HCT116 (cell line): ENCODE measurements at regions not wholly inside any gene's neighbourhood (a gene's known extent, or its start where the extent isn't known, plus 50 kb on each side); places are given as distances from the start of the nearest gene placed in this dataset.

ENCODE experiments used
- ATAC-seq: fragments of 200-7000 bp; cut with Tn5 transposase; 2 replicates; pipeline ENCODE4 v1.9.1; 2020; ENCODE audit warnings: mild to moderate bottlenecking, moderate library complexity
- BruUV-seq: library from RNA; stranded (reverse); fragments of 400-500 nt; replicated peaks from 2 replicates; lab custom pipeline; 2021; lab: Mats Ljungman, UMichigan
- CTCF ChIA-PET: fragments of 300-600 bp; sonication (Branson Sonifier 250); formaldehyde crosslinking; loops from one replicate; lab custom pipeline; 2021; ENCODE audit warnings: antibody characterized with exemption; lab: Charles Lee
- POLR2A ChIA-PET: fragments of 300-600, 350-600 bp; sonication (Branson Sonifier 250); formaldehyde crosslinking; loops from one replicate; lab custom pipeline; 2021; ENCODE audit warnings: antibody characterized with exemption; lab: Charles Lee
- RAD21 ChIA-PET, 2 experiments: fragments of 300-600 bp; sonication (Branson Sonifier 250); formaldehyde crosslinking; loops; one replicate each; lab custom pipeline; 2023; ENCODE audit warnings: low total read pairs in 2 of 2; ENCODE audit not compliant: uncharacterized antibody in 2 of 2, unreplicated experiment in 2 of 2, low non-redundant PET in 1 of 2; lab: Charles Lee
- DNase-seq: peaks from one replicate; pipeline ENCODE4 v3.0.0-alpha.2; 2010; ENCODE audit warnings: low read depth, low spot score
- H2AFZ ChIP-seq: fragments of 200-600 bp; shearing (Covaris generic), sonication (generic); 2 replicates; pipeline ENCODE4 v1.6.1; 2017; ENCODE audit warnings: low read depth, mixed run types, mixed read lengths, antibody characterized with exemption, low read length; ENCODE audit not compliant: poor library complexity, severe bottlenecking
- H3K27ac ChIP-seq: 2 replicates; pipeline ENCODE4 v1.5.1; 2012; ENCODE audit warnings: low read depth, low read length
- H3K27me3 ChIP-seq: fragments of 200-600 bp; sonication (generic); 2 replicates; pipeline ENCODE4 v1.6.1; 2016; ENCODE audit warnings: mixed run types, low read length, mixed read lengths; ENCODE audit not compliant: insufficient read depth
- H3K36me3 ChIP-seq, 2 experiments: fragments of 200-500 bp in 1 of 2; fragments of 200-600 bp in 1 of 2; sonication (Bioruptor generic) in 1 of 2; sonication (generic) in 1 of 2; 2 replicates each; pipeline versions ENCODE4 v1.5.1 to v1.6.1; 2014 to 2016; ENCODE audit warnings: low read length in 2 of 2, inconsistent platforms in 1 of 2, mixed read lengths in 1 of 2, mixed run types in 1 of 2; ENCODE audit not compliant: insufficient read depth in 2 of 2, control insufficient read depth in 1 of 2
- H3K4me1 ChIP-seq, 2 experiments: fragments of 200-600 bp in 1 of 2; sonication (generic) in 1 of 2; 2 replicates each; pipeline versions ENCODE4 v1.5.1 to v1.6.1; 2012 to 2017; ENCODE audit warnings: low read length in 2 of 2, inconsistent platforms in 1 of 2, mild to moderate bottlenecking in 1 of 2, mixed read lengths in 1 of 2, mixed run types in 1 of 2, moderate library complexity in 1 of 2; ENCODE audit not compliant: insufficient read depth in 2 of 2, control insufficient read depth in 1 of 2
- H3K4me2 ChIP-seq: fragments of 200-600 bp; sonication (generic); 2 replicates; pipeline ENCODE4 v1.6.1; 2017; ENCODE audit warnings: mixed run types, low read length, mixed read lengths
- H3K4me3 ChIP-seq, 2 experiments: fragments of 200-600 bp in 1 of 2; sonication (generic) in 1 of 2; replicated peaks in 1 of 2; 2 replicates each; pipeline ENCODE4 v1.5.1; 2011 to 2016; ENCODE audit warnings: low read length in 2 of 2, control low read depth in 1 of 2, low read depth in 1 of 2, mild to moderate bottlenecking in 1 of 2, mixed read lengths in 1 of 2, mixed run types in 1 of 2
- H3K79me2 ChIP-seq: fragments of 200-600 bp; sonication (generic); 2 replicates; pipeline ENCODE4 v1.6.1; 2017; ENCODE audit warnings: mild to moderate bottlenecking, mixed run types, low read length, moderate library complexity, mixed read lengths; ENCODE audit not compliant: insufficient read depth
- H3K9ac ChIP-seq: fragments of 200-600 bp; sonication (generic); 2 replicates; pipeline ENCODE4 v1.6.1; 2016; ENCODE audit warnings: low read length, mixed read lengths
- H3K9me2 ChIP-seq: fragments of 200-600 bp; sonication (generic), shearing (Covaris generic); 2 replicates; pipeline ENCODE4 v1.6.1; 2017; ENCODE audit warnings: mixed run types, mild to moderate bottlenecking, moderate library complexity; ENCODE audit not compliant: insufficient read depth
- H3K9me3 ChIP-seq, 2 experiments: fragments of 200-500 bp in 1 of 2; fragments of 200-600 bp in 1 of 2; sonication (Bioruptor generic) in 1 of 2; sonication (generic) in 1 of 2; 2 replicates each; pipeline ENCODE4 v1.6.1; 2014 to 2017; ENCODE audit warnings: low read length in 2 of 2, mixed read lengths in 2 of 2, inconsistent platforms in 1 of 2, low read depth in 1 of 2, mild to moderate bottlenecking in 1 of 2, mixed run types in 1 of 2, moderate library complexity in 1 of 2; ENCODE audit not compliant: control insufficient read depth in 1 of 2, insufficient read depth in 1 of 2
- H4K20me1 ChIP-seq: fragments of 200-600 bp; sonication (generic), shearing (Covaris generic); 2 replicates; pipeline ENCODE4 v1.6.1; 2017; ENCODE audit warnings: mixed run types, mild to moderate bottlenecking, moderate library complexity; ENCODE audit not compliant: insufficient read depth
- CEBPB ChIP-seq: IDR thresholded peaks from 2 replicates; pipeline ENCODE4 v1.6.1; 2012; ENCODE audit warnings: low read depth
- EGR1 ChIP-seq: IDR thresholded peaks from 2 replicates; pipeline ENCODE4 v1.6.1; 2012; ENCODE audit warnings: low read depth
- JUND ChIP-seq: IDR thresholded peaks from 2 replicates; pipeline ENCODE4 v1.6.1; 2012
- REST ChIP-seq: IDR thresholded peaks from 2 replicates; pipeline ENCODE4 v1.6.1; 2012; ENCODE audit warnings: low read depth
- SP1 ChIP-seq: IDR thresholded peaks from 2 replicates; pipeline ENCODE4 v1.6.1; 2012; ENCODE audit warnings: low read depth
- ZNF274 ChIP-seq: fragments of 200-500 bp; sonication (Bioruptor generic); IDR thresholded peaks from 2 replicates; pipeline ENCODE4 v1.6.1; 2014; ENCODE audit warnings: mild to moderate bottlenecking, low read depth, low read length, inconsistent platforms
- intact Hi-C: fragments of 100-400 bp; cut with micrococcal nuclease; formaldehyde crosslinking; loops from 2 replicates; pipeline ENCODE4 v1.10.0; 2022

GRCh38 chr4:149266301-149266700 is 549.3 kb downstream of the IQCM start (continued):
- TF ChIP-seq REST (no peak), CEBPB (no peak), ZNF274 (no peak), EGR1 (no peak)

- Histone ChIP-seq H3K4me2 (no peak overlapping the region), H2AFZ (no peak overlapping the region), H4K20me1 (no peaks in the 10 kb centered on the region), H3K36me3 (no peaks in the 10 kb centered on the region), H3K9ac (no peak overlapping the region), H3K4me3 (no peak overlapping the region), H3K27me3 (no peaks in the 10 kb centered on the region), H3K4me1 (no peaks in the 10 kb centered on the region), H3K79me2 (no peaks in the 10 kb centered on the region), H3K9me2 (no peaks in the 10 kb centered on the region), H3K27ac (no peak overlapping the region), H3K9me3 (no peaks in the 10 kb centered on the region)
- no TSS peak for BruUV-seq
- ChIA-PET RAD21 (no interaction called here), CTCF (interaction anchor here (1.2 kb wide), 1 partner anchor 632 kb away, joined by 5 read pairs; no protein-coding TSS in a partner anchor), POLR2A (no interaction called here)
- intact Hi-C loops: loop anchor here (2.0 to 10.0 kb wide), 3 partner anchors 631 to 1341 kb away; no protein-coding TSS in a partner anchor
- no peak for DNase-seq
- ATAC-seq: no peak
- TF ChIP-seq SP1: no peak
- no peak for TF ChIP-seq JUND
Observed at GRCh38 chr4:149265645-149266044, 550.0 kb downstream of the IQCM start.
